HL-60 (cell line): ENCODE measurements at regions not wholly inside any gene's neighbourhood (a gene's known extent, or its start where the extent isn't known, plus 50 kb on each side); places are given as distances from the start of the nearest gene placed in this dataset.

Experiments
- DNase-seq, 2 experiments: peaks; one replicate each; pipeline ENCODE4 v3.0.0-alpha.2; 2010 to 2020; ENCODE audit warnings: low read depth in 1 of 2, low spot score in 1 of 2
- H3K27ac ChIP-seq: fragments of 250-450 bp; sonication (Bioruptor Pico); replicated peaks from 2 replicates; pipeline ENCODE4 v1.5.1; 2020; ENCODE audit warnings: mild to moderate bottlenecking, moderate library complexity
- H3K27me3 ChIP-seq: fragments of 250-450 bp; sonication (Bioruptor Pico); 2 replicates; pipeline ENCODE4 v1.5.1; 2021; ENCODE audit warnings: mild to moderate bottlenecking, moderate library complexity; ENCODE audit not compliant: insufficient read depth, poor library complexity, severe bottlenecking
- H3K4me3 ChIP-seq: replicated peaks from 2 replicates; pipeline ENCODE4 v1.5.1; 2011; ENCODE audit warnings: mild to moderate bottlenecking, control low read depth, low read length; ENCODE audit not compliant: insufficient read depth
- GABPA ChIP-seq: IDR thresholded peaks from 2 replicates; pipeline ENCODE4 v1.6.1; 2012; ENCODE audit warnings: low read depth
- POLR2AphosphoS5 ChIP-seq: IDR thresholded peaks from 2 replicates; pipeline ENCODE4 v1.6.1; 2012; ENCODE audit warnings: low read depth
- SPI1 ChIP-seq: IDR thresholded peaks from 2 replicates; pipeline ENCODE4 v1.6.1; 2012; ENCODE audit warnings: low read depth, mild to moderate bottlenecking, borderline replicate concordance
- TF ChIP-seq, protein P1 (sequence below): IDR thresholded peaks from 2 replicates; pipeline ENCODE4 v1.6.1; 2012; ENCODE audit warnings: low read depth; ENCODE audit not compliant: insufficient replicate concordance
- TF ChIP-seq, protein P2 (sequence below): IDR thresholded peaks from one replicate; pipeline ENCODE4 v1.5.1; 2011; ENCODE audit warnings: low read length, control low read depth, inconsistent platforms; ENCODE audit not compliant: insufficient read depth

DNA sequence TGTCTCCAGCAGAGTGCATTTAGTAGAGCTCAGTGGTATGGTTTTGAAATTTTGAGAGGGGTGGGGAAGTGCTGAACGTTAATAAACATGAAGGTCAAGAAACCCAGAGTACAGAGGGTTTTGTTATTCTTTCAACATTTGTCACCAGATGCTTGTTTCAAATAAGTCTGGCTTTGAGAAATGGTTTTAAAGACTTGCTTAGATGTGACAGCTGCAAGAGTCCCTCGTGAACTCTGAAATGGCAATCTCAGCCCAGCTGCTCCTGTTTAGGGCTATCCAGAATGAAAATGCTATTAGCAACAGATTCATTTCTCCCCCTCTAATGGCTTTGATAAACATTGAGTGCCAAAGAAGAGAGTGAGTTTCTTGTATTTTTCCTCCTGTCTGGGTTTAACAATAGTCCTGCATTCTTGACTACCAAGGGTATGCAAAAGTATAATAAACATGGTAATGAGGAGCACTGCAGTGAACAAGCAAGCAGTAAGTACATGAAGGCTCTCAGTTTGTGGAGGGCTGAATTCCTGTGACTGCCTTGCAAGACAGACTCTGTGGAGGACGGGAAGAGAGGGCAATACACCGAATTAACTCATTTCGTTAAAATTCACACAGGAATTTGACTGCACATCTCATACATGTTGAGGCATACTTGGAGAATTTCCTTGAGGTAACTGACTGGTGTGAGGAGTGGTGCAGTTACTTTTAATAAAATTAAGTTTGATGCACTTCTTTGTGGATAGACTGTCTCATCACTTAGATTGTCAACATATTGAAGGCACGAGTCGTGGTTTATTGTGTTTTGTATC is 490.9 kb downstream of the REEP3 start:
- TF ChIP-seq, protein P1, sequence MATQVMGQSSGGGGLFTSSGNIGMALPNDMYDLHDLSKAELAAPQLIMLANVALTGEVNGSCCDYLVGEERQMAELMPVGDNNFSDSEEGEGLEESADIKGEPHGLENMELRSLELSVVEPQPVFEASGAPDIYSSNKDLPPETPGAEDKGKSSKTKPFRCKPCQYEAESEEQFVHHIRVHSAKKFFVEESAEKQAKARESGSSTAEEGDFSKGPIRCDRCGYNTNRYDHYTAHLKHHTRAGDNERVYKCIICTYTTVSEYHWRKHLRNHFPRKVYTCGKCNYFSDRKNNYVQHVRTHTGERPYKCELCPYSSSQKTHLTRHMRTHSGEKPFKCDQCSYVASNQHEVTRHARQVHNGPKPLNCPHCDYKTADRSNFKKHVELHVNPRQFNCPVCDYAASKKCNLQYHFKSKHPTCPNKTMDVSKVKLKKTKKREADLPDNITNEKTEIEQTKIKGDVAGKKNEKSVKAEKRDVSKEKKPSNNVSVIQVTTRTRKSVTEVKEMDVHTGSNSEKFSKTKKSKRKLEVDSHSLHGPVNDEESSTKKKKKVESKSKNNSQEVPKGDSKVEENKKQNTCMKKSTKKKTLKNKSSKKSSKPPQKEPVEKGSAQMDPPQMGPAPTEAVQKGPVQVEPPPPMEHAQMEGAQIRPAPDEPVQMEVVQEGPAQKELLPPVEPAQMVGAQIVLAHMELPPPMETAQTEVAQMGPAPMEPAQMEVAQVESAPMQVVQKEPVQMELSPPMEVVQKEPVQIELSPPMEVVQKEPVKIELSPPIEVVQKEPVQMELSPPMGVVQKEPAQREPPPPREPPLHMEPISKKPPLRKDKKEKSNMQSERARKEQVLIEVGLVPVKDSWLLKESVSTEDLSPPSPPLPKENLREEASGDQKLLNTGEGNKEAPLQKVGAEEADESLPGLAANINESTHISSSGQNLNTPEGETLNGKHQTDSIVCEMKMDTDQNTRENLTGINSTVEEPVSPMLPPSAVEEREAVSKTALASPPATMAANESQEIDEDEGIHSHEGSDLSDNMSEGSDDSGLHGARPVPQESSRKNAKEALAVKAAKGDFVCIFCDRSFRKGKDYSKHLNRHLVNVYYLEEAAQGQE = no peak
- no peak for TF ChIP-seq POLR2AphosphoS5
- no peak for TF ChIP-seq SPI1
- no peak for TF ChIP-seq GABPA
- TF ChIP-seq, protein P2, sequence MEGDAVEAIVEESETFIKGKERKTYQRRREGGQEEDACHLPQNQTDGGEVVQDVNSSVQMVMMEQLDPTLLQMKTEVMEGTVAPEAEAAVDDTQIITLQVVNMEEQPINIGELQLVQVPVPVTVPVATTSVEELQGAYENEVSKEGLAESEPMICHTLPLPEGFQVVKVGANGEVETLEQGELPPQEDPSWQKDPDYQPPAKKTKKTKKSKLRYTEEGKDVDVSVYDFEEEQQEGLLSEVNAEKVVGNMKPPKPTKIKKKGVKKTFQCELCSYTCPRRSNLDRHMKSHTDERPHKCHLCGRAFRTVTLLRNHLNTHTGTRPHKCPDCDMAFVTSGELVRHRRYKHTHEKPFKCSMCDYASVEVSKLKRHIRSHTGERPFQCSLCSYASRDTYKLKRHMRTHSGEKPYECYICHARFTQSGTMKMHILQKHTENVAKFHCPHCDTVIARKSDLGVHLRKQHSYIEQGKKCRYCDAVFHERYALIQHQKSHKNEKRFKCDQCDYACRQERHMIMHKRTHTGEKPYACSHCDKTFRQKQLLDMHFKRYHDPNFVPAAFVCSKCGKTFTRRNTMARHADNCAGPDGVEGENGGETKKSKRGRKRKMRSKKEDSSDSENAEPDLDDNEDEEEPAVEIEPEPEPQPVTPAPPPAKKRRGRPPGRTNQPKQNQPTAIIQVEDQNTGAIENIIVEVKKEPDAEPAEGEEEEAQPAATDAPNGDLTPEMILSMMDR = no peak
- H3K27ac ChIP-seq = no peak overlapping the region
- DNase-seq = no peak

DNA sequence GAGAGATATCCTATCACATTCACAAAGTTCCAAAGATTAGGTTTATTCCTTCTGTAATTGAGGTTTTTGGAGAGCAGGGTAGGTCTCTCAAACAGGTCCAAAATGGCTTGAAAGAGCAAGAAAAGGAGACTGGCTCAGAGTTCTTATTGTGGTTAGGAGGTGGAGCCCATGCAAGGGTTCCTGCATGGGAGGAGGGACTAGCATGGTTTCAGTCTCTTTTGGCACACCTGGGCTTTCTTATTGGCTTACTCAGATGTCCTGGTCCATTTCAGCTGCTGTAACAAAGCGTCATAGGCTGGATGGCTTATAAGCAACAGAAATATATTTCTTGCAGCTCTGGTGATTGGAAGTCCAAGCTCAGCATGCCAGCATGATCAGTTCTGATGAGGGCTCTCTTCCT is 493.1 kb downstream of the REEP3 start:
- Histone ChIP-seq H3K27ac (no peak overlapping the region), H3K4me3 (no peak overlapping the region), H3K27me3 (no peaks in the 10 kb centered on the region)
- TF ChIP-seq, protein P2 = no peak
- TF ChIP-seq POLR2AphosphoS5 (no peak), GABPA (no peak)
- DNase-seq = no peak

More for the DNA sequence above, 490.9 kb downstream of the REEP3 start:
- no peaks in the 10 kb centered on the region for H3K27me3 ChIP-seq
- H3K4me3 ChIP-seq = no peak overlapping the region

DNA sequence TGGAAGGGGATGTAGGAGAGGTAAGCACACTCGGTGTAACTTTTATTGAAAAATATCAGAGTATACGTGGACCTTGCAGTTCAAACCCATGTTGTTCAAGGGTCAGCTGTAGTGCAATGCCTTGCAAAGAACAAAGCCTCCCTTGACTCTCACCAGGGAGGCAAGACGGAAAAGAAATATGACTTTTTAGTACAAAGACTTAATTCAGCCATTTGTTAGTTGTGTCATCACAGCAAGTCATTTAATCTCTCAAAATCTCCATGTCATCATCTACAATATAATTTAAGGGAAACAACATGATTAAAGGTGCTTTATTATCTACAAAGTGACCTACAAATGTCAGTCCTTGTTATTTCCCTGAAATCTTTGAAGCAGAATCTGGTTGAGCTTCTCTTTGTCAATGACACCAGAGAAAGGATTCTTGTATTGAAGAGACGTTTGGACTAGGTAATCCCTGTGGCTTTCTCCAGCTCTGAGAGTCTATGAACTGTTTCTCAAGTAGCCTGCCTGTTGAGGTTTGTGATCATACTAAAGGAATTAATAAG is 502.8 kb downstream of the REEP3 start:
- Histone ChIP-seq H3K27me3 (no peaks in the 10 kb centered on the region), H3K4me3 (no peak overlapping the region), H3K27ac (no peak overlapping the region)
- TF ChIP-seq GABPA = no peak
- no peak for TF ChIP-seq POLR2AphosphoS5
- TF ChIP-seq, protein P1 = no peak
- no peak for TF ChIP-seq SPI1
- no peak for DNase-seq

DNA sequence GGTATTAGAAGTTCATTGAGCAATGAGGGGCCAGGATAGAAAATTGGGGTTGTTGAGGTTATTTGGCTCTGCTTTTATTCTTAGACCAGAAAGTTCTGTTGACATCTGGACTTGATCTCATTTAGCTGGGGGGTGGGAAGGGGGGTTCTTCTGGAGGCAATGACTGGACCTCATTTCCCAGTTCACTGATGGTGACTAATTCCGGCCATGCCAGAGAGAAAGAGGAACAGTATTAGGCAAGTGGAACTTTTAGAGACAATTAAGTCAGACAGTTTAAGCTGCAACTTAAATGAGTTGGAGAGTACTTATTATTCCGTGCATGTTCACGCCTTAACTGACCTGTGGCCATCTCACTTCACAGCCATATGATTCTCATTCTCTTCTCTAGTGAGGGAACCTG is 512.5 kb downstream of the REEP3 start:
- H3K27me3 ChIP-seq = peaks cover 4% of the 10 kb centered on the region
- no peak overlapping the region for H3K27ac ChIP-seq
- TF ChIP-seq GABPA = no peak
- TF ChIP-seq SPI1 = no peak
- TF ChIP-seq POLR2AphosphoS5 = no peak
- TF ChIP-seq, protein P2 = no peak
- TF ChIP-seq, protein P1 = no peak
- H3K4me3 ChIP-seq = no peak overlapping the region
- DNase-seq = no peak
